Astrocyte (in vitro differentiated cells and primary cell): ENCODE measurements at regions not wholly inside any gene's neighbourhood (a gene's known extent, or its start where the extent isn't known, plus 50 kb on each side); places are given as distances from the start of the nearest gene placed in this dataset.

Experiments
- DNase-seq: peaks from one replicate; pipeline ENCODE4 v3.0.0-alpha.2; 2010; ENCODE audit warnings: low read depth
- FAIRE-seq: peaks from 2 replicates; lab custom pipeline; 2011; peaks lifted over from hg19 to GRCh38; lab: Jason Lieb, UNC
- H2AFZ ChIP-seq: 2 replicates; pipeline ENCODE4 v1.6.0; 2012; ENCODE audit warnings: low read depth, low read length, inconsistent platforms
- H3K27ac ChIP-seq: 2 replicates; pipeline ENCODE4 v1.5.1; 2011; ENCODE audit warnings: low read depth, low read length, inconsistent platforms
- H3K27me3 ChIP-seq: 2 replicates; pipeline ENCODE4 v1.6.0; 2011; ENCODE audit warnings: low read length, inconsistent platforms; ENCODE audit not compliant: insufficient read depth
- H3K36me3 ChIP-seq: 2 replicates; pipeline ENCODE4 v1.5.1; 2011; ENCODE audit warnings: low read length, inconsistent platforms; ENCODE audit not compliant: insufficient read depth
- H3K4me1 ChIP-seq: 2 replicates; pipeline ENCODE4 v1.5.1; 2011; ENCODE audit warnings: low read length, inconsistent platforms; ENCODE audit not compliant: insufficient read depth
- H3K4me2 ChIP-seq: 2 replicates; pipeline ENCODE4 v1.6.0; 2012; ENCODE audit warnings: low read length, inconsistent platforms
- H3K4me3 ChIP-seq: 2 replicates; pipeline ENCODE4 v1.5.1; 2011; ENCODE audit warnings: low read depth, mild to moderate bottlenecking, low read length, inconsistent platforms; ENCODE audit not compliant: insufficient read depth
- H3K79me2 ChIP-seq: 2 replicates; pipeline ENCODE4 v1.6.0; 2012; ENCODE audit warnings: mild to moderate bottlenecking, low read length, inconsistent platforms; ENCODE audit not compliant: insufficient read depth
- H3K9ac ChIP-seq: 2 replicates; pipeline ENCODE4 v1.6.0; 2012; ENCODE audit warnings: mild to moderate bottlenecking, low read length, inconsistent platforms
- H3K9me3 ChIP-seq: 2 replicates; pipeline ENCODE4 v1.5.1; 2012; ENCODE audit warnings: low read depth, mild to moderate bottlenecking, low read length, inconsistent platforms; ENCODE audit not compliant: insufficient read depth
- H4K20me1 ChIP-seq: 2 replicates; pipeline ENCODE4 v1.6.0; 2012; ENCODE audit warnings: low read length, inconsistent platforms; ENCODE audit not compliant: insufficient read depth
- H3K27ac Mint-ChIP-seq: one replicate; pipeline ENCODE4 v1.8.0; 2021; ENCODE audit warnings: mild to moderate bottlenecking, mixed read lengths; ENCODE audit not compliant: unreplicated experiment
- H3K27me3 Mint-ChIP-seq: one replicate; pipeline ENCODE4 v1.8.0; 2021; ENCODE audit warnings: low read depth, mixed read lengths; ENCODE audit not compliant: unreplicated experiment
- H3K36me3 Mint-ChIP-seq: one replicate; pipeline ENCODE4 v1.8.0; 2021; ENCODE audit warnings: low read depth, mixed read lengths; ENCODE audit not compliant: unreplicated experiment
- H3K4me1 Mint-ChIP-seq: one replicate; pipeline ENCODE4 v1.8.0; 2021; ENCODE audit warnings: low read depth, mixed read lengths; ENCODE audit not compliant: unreplicated experiment
- H3K4me3 Mint-ChIP-seq: one replicate; pipeline ENCODE4 v1.8.0; 2021; ENCODE audit warnings: mild to moderate bottlenecking, moderate library complexity, mixed read lengths; ENCODE audit not compliant: unreplicated experiment
- H3K9me3 Mint-ChIP-seq: one replicate; pipeline ENCODE4 v1.8.0; 2021; ENCODE audit warnings: mild to moderate bottlenecking, mixed read lengths; ENCODE audit not compliant: unreplicated experiment
- EZH2 ChIP-seq: IDR thresholded peaks from 2 replicates; pipeline ENCODE4 v1.6.1; 2012; ENCODE audit warnings: mild to moderate bottlenecking, low read length, inconsistent platforms; ENCODE audit not compliant: insufficient read depth
- TF ChIP-seq, protein P1 (sequence below): IDR thresholded peaks from 2 replicates; pipeline ENCODE4 v1.5.1; 2011; ENCODE audit warnings: low read depth, mild to moderate bottlenecking, inconsistent platforms, low read length, moderate library complexity; ENCODE audit not compliant: insufficient read depth

DNA sequence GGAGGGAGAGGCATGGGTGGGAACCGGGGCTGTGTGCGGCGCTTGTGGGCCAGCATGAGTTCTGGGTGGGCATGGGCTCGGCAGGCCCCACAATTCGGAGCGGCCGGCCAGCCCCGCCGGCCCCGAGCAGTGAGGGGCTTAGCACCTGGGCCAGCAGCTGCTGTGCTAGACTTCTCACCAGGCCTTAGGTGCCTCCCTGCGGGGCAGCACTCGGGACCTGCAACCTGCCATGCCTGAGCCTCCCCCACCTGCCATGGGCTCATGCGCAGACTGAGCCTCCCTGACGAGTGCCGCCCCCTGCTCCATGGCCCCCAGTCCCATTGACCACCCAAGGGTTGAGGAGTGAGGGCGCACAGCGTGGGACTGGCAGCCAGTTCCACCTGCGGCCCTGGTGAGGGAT is 573.9 kb downstream of the TMA16 start:
- Histone ChIP-seq H3K4me3 (no peak overlapping the region), H3K79me2 (no peaks in the 10 kb centered on the region), H3K27me3 (no peaks in the 10 kb centered on the region), H3K36me3 (no peaks in the 10 kb centered on the region), H3K27ac (no peak overlapping the region), H4K20me1 (no peaks in the 10 kb centered on the region), H3K9me3 (no peaks in the 10 kb centered on the region), H2AFZ (no peak overlapping the region), H3K4me1 (no peaks in the 10 kb centered on the region), H3K9ac (no peak overlapping the region), H3K4me2 (no peak overlapping the region)
- Mint-ChIP-seq H3K9me3 (peaks cover 10% of the 10 kb centered on the region), H3K36me3 (peaks cover 5% of the 10 kb centered on the region), H3K27me3 (no peaks in the 10 kb centered on the region), H3K27ac (no peak overlapping the region), H3K4me1 (no peaks in the 10 kb centered on the region), H3K4me3 (no peak overlapping the region)
- no peak for FAIRE-seq
- DNase-seq: no peak
- TF ChIP-seq, protein P1, sequence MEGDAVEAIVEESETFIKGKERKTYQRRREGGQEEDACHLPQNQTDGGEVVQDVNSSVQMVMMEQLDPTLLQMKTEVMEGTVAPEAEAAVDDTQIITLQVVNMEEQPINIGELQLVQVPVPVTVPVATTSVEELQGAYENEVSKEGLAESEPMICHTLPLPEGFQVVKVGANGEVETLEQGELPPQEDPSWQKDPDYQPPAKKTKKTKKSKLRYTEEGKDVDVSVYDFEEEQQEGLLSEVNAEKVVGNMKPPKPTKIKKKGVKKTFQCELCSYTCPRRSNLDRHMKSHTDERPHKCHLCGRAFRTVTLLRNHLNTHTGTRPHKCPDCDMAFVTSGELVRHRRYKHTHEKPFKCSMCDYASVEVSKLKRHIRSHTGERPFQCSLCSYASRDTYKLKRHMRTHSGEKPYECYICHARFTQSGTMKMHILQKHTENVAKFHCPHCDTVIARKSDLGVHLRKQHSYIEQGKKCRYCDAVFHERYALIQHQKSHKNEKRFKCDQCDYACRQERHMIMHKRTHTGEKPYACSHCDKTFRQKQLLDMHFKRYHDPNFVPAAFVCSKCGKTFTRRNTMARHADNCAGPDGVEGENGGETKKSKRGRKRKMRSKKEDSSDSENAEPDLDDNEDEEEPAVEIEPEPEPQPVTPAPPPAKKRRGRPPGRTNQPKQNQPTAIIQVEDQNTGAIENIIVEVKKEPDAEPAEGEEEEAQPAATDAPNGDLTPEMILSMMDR: no peak
- no peak for TF ChIP-seq EZH2

DNA sequence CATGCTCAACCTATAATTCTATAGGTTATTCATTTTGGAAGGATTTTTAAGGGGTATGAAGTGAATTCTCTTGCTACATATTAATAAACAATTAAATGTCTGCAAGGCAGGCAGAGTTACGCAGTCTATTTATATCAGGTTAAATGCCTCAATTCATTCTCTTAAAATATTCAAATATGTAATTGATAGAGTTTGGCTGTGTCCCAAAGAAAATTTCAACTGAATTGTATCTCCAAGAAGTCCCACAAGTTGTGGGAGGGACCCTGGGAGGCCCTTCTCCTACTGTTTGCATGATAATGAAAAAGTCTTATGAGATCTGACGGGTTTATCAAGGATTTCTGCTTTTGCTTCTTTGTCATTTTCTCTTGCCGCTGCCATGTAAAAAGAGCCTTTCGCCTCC is 576.1 kb downstream of the TMA16 start:
- H4K20me1 ChIP-seq: no peaks in the 10 kb centered on the region
- H3K4me1 ChIP-seq: no peaks in the 10 kb centered on the region
- no peaks in the 10 kb centered on the region for H3K9me3 ChIP-seq
- H3K9ac ChIP-seq: no peak overlapping the region
- TF ChIP-seq EZH2: no peak
- TF ChIP-seq, protein P1: no peak
- no peak overlapping the region for H2AFZ ChIP-seq
- H3K36me3 Mint-ChIP-seq: peaks cover 5% of the 10 kb centered on the region
- no peak overlapping the region for H3K27ac Mint-ChIP-seq
- H3K4me3 ChIP-seq: no peak overlapping the region
- H3K4me2 ChIP-seq: no peak overlapping the region
- FAIRE-seq (no peak), DNase-seq (no peak)
- no peaks in the 10 kb centered on the region for H3K4me1 Mint-ChIP-seq
- peaks cover 10% of the 10 kb centered on the region for H3K9me3 Mint-ChIP-seq
- no peaks in the 10 kb centered on the region for H3K36me3 ChIP-seq
- no peak overlapping the region for H3K4me3 Mint-ChIP-seq
- H3K27ac ChIP-seq: no peak overlapping the region
- no peaks in the 10 kb centered on the region for H3K27me3 Mint-ChIP-seq
- H3K79me2 ChIP-seq: no peaks in the 10 kb centered on the region
- H3K27me3 ChIP-seq: no peaks in the 10 kb centered on the region

DNA sequence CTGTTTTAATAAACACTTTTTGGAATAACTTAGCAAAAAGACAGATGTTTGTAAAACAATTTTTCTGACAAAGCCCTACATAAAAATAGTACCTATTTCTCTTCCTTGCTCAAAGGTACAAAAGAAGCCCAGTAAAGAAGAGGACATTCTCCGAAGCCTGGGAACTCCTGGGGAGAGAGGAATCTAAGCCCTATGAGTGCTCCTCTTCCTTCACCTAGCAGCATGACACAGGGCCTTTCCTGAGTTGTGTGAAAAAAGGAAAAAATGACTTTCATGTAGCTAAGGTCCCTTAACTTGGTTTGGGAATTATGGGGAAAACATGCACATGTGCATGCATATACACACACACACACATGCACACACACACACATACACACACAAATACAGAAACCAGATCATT is 586.9 kb downstream of the TMA16 start:
- H3K4me3 Mint-ChIP-seq: no peak overlapping the region
- no peaks in the 10 kb centered on the region for H3K4me1 Mint-ChIP-seq
- Histone ChIP-seq H3K4me3 (no peak overlapping the region), H3K9me3 (no peaks in the 10 kb centered on the region), H3K79me2 (no peaks in the 10 kb centered on the region), H3K27me3 (no peaks in the 10 kb centered on the region), H4K20me1 (no peaks in the 10 kb centered on the region), H3K27ac (no peak overlapping the region), H3K36me3 (no peaks in the 10 kb centered on the region), H3K9ac (no peak overlapping the region), H3K4me2 (no peak overlapping the region), H2AFZ (no peak overlapping the region), H3K4me1 (no peaks in the 10 kb centered on the region)
- H3K27ac Mint-ChIP-seq: no peak overlapping the region
- DNase-seq (no peak), FAIRE-seq (no peak)
- TF ChIP-seq EZH2: no peak
- TF ChIP-seq, protein P1: no peak
- no peaks in the 10 kb centered on the region for H3K36me3 Mint-ChIP-seq
- H3K9me3 Mint-ChIP-seq: no peaks in the 10 kb centered on the region
- no peaks in the 10 kb centered on the region for H3K27me3 Mint-ChIP-seq
